ENCODE measurements at regions not wholly inside any gene's neighbourhood (a gene's known extent, or its start where the extent isn't known, plus 50 kb on each side); places are given as distances from the start of the nearest gene placed in this dataset.

DNA sequence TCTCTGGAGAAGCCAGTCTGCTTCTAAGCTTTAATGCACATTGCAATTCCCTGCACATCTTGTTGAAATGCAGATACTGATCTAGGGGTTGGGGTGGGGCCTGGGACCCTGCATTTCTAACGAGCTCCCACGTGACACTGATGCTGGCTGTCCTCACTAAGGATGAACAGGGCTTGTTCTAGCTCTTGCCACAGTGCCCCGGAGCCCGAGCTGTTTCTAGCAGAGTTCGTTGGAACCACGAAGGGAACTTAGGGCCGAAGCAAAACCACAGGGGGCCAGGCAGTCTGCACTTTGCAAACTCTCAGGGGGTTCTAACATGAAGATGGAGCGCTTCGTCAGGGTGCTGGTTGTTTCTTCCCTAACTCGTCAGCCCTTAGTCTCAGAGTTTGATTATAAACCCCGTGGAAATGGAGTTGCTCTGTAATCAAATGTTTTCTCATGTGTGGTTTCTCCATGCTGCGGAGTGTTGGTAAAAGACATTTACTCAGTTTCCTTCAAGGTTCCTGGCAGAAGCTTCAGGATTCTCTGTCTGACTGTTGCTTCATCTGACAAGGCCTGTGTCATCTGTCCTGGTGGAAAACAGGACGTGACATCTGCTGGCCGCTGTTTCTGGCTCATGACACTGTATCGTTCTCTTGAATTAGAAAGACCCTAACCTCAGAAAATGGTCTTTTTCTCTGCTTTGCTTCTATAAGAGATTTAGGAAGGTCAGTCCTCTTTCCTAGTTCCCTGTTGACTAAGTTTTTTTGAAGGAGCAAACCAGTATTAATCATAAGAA is 221.5 kb downstream of the TEX29 start:
- H3K27ac ChIP-seq (ENCODE audit: low read depth, low read length), result no peak overlapping the region
- H4K20me1 ChIP-seq (ENCODE audit: insufficient read depth, low read length), result no peaks in the 10 kb centered on the region
- H3K4me1 Mint-ChIP-seq (ENCODE audit: low read depth, unreplicated experiment), result no peaks in the 10 kb centered on the region
- no peaks in the 10 kb centered on the region for H3K27me3 ChIP-seq (ENCODE audit: insufficient read depth, low read length)
- FAIRE-seq (no peak), DNase-seq (ENCODE audit: low read depth) (no peak)
- no peak overlapping the region for H3K4me2 ChIP-seq (ENCODE audit: low read length)
- H3K36me3 ChIP-seq (ENCODE audit: insufficient read depth, low read length), result no peaks in the 10 kb centered on the region
- TF ChIP-seq CTCF (IDR thresholded peaks at IDR 0.05; ENCODE audit: insufficient read depth, low read depth, low read length) (no peak), EZH2 (IDR thresholded peaks at IDR 0.05; ENCODE audit: insufficient read depth, low read length) (no peak)
- H3K4me3 ChIP-seq (ENCODE audit: insufficient read depth, low read depth, low read length), result no peak overlapping the region
- H3K27ac Mint-ChIP-seq (ENCODE audit: unreplicated experiment), result no peak overlapping the region
- no peak overlapping the region for H2AFZ ChIP-seq (ENCODE audit: low read depth, low read length)
- no peaks in the 10 kb centered on the region for H3K4me1 ChIP-seq (ENCODE audit: insufficient read depth, low read length)
- peaks cover 15% of the 10 kb centered on the region for H3K9me3 Mint-ChIP-seq (ENCODE audit: unreplicated experiment)
- no peaks in the 10 kb centered on the region for H3K36me3 Mint-ChIP-seq (ENCODE audit: low read depth, unreplicated experiment)
- peaks cover 71% of the 10 kb centered on the region for H3K27me3 Mint-ChIP-seq (ENCODE audit: low read depth, unreplicated experiment)
- H3K4me3 Mint-ChIP-seq (ENCODE audit: unreplicated experiment), result no peak overlapping the region
- H3K79me2 ChIP-seq (ENCODE audit: insufficient read depth, low read length), result no peaks in the 10 kb centered on the region
- no peak overlapping the region for H3K9ac ChIP-seq (ENCODE audit: low read length)
- peaks cover 6% of the 10 kb centered on the region for H3K9me3 ChIP-seq (ENCODE audit: insufficient read depth, low read depth, low read length)

GRCh38 chr13:111542530-111543341 is 222.3 kb downstream of the TEX29 start:
- no peak overlapping the region for H3K4me3 Mint-ChIP-seq (ENCODE audit: unreplicated experiment)
- no peaks in the 10 kb centered on the region for H3K36me3 Mint-ChIP-seq (ENCODE audit: low read depth, unreplicated experiment)
- peaks cover 15% of the 10 kb centered on the region for H3K9me3 Mint-ChIP-seq (ENCODE audit: unreplicated experiment)
- no peaks in the 10 kb centered on the region for H3K4me1 Mint-ChIP-seq (ENCODE audit: low read depth, unreplicated experiment)
- Histone ChIP-seq H4K20me1 (ENCODE audit: insufficient read depth, low read length) (no peaks in the 10 kb centered on the region), H3K36me3 (ENCODE audit: insufficient read depth, low read length) (no peaks in the 10 kb centered on the region), H3K27ac (ENCODE audit: low read depth, low read length) (no peak overlapping the region), H3K9ac (ENCODE audit: low read length) (no peak overlapping the region), H2AFZ (ENCODE audit: low read depth, low read length) (no peak overlapping the region), H3K27me3 (ENCODE audit: insufficient read depth, low read length) (no peaks in the 10 kb centered on the region), H3K4me3 (ENCODE audit: insufficient read depth, low read depth, low read length) (no peak overlapping the region), H3K9me3 (ENCODE audit: insufficient read depth, low read depth, low read length) (peaks cover 6% of the 10 kb centered on the region), H3K79me2 (ENCODE audit: insufficient read depth, low read length) (no peaks in the 10 kb centered on the region), H3K4me2 (ENCODE audit: low read length) (no peak overlapping the region), H3K4me1 (ENCODE audit: insufficient read depth, low read length) (no peaks in the 10 kb centered on the region)
- FAIRE-seq (no peak), DNase-seq (ENCODE audit: low read depth) (no peak)
- no peak overlapping the region for H3K27ac Mint-ChIP-seq (ENCODE audit: unreplicated experiment)
- peaks cover 67% of the 10 kb centered on the region for H3K27me3 Mint-ChIP-seq (ENCODE audit: low read depth, unreplicated experiment)
- no peak for TF ChIP-seq CTCF (IDR thresholded peaks at IDR 0.05; ENCODE audit: insufficient read depth, low read depth, low read length)
